GM23248 (cell line): ENCODE measurements at regions not wholly inside any gene's neighbourhood (a gene's known extent, or its start where the extent isn't known, plus 50 kb on each side); places are given as distances from the start of the nearest gene placed in this dataset.

Experiments used
- EZH2 ChIP-seq: fragments of 200-600 bp; sonication (generic); IDR thresholded peaks from 2 replicates; pipeline ENCODE4 v1.6.1; 2018; ENCODE audit warnings: antibody characterized with exemption, mild to moderate bottlenecking; ENCODE audit not compliant: insufficient read depth, poor library complexity, severe bottlenecking
- EZH2phosphoT487 ChIP-seq: fragments of 200-600 bp; sonication (generic); IDR thresholded peaks from 2 replicates; pipeline ENCODE4 v1.6.1; 2018; ENCODE audit warnings: antibody characterized with exemption, moderate library complexity, mild to moderate bottlenecking, low read depth; ENCODE audit not compliant: insufficient read depth

DNA sequence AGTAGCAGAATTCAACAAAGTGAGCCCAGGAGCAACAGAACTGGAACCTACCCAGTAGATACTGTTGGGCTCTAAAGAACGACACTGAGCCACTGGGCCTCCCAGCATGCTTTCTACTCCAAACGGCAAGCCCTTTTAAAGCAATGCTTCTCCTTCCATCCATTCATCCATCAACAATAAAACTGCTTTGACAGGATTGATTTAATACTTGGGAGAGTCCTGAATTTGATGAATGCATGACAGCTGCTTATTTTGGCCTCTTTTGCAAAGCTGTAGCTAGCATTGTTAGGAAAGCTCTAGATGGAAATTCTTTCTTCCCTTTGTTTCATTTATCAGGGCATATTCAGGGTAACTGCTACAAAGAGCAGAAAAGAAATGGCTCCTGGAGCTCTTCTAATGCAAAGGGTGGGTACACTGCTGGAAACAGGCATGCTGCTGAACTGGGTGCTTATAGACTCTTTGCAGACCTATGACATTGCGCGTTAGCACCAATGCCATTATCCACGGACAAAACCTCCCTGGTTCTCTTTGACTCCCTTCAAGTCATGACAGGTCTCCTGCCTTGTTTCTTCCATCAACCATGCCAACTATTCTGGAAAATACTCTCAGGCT is 138.4 kb upstream of the HNRNPA3 start:
- TF ChIP-seq EZH2 (no peak), EZH2phosphoT487 (no peak)
